SK-N-SH treated with all-trans-retinoic acid at 6 μM for 48 hours (cell line): ENCODE measurements at regions not wholly inside any gene's neighbourhood (a gene's known extent, or its start where the extent isn't known, plus 50 kb on each side); places are given as distances from the start of the nearest gene placed in this dataset.
"Not testable (repeated sequence)": the region's sequence is repeated elsewhere in the genome, so short reads cannot be mapped to it uniquely, and the experiment has no call there.

Source experiments
- ZNF8 ChIP-seq: fragments of 450-650 bp; formaldehyde crosslinking; IDR thresholded peaks from 2 replicates; pipeline ENCODE4 v1.5.0; 2020; ENCODE audit warnings: mild to moderate bottlenecking, moderate library complexity
- TF ChIP-seq, protein P1 (sequence below): fragments of 250-450 bp; sonication (Bioruptor Pico); IDR thresholded peaks from 2 replicates; pipeline ENCODE4 v1.5.0; 2020; ENCODE audit warnings: mild to moderate bottlenecking, moderate library complexity

DNA sequence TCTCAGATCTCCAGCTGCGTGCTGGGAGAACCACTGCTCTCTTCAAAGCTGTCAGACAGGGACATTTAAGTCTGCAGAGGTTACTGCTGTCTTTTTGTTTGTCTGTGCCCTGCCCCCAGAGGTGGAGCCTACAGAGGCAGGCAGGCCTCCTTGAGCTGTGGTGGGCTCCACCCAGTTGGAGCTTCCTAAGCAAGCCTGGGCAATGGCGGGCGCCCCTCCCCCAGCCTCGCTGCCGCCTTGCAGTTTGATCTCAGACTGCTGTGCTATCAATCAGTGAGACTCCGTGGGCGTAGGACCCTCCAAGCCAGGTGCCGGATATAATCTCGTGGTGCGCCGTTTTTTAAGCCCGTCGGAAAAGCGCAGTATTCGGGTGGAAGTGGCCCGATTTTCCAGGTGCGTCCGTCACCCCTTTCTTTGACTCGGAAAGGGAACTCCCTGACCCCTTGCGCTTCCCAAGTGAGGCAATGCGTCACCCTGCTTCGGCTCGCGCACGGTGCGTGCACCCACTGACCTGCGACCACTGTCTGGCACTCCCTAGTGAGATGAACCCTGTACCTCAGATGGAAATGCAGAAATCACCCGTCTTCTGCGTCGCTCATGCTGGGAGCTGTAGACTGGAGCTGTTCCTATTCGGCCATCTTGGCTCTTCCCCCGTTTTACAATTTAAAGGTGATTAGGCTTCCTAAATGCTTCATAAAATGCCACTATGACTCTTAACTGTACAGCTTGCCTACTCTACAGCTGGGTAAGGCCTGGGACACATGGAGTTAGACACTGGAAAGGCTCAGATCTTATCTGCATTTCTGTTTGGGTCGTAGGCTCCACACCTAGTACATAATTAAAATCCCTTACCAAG is 115.7 kb upstream of the PMCH start:
- TF ChIP-seq, protein P1, sequence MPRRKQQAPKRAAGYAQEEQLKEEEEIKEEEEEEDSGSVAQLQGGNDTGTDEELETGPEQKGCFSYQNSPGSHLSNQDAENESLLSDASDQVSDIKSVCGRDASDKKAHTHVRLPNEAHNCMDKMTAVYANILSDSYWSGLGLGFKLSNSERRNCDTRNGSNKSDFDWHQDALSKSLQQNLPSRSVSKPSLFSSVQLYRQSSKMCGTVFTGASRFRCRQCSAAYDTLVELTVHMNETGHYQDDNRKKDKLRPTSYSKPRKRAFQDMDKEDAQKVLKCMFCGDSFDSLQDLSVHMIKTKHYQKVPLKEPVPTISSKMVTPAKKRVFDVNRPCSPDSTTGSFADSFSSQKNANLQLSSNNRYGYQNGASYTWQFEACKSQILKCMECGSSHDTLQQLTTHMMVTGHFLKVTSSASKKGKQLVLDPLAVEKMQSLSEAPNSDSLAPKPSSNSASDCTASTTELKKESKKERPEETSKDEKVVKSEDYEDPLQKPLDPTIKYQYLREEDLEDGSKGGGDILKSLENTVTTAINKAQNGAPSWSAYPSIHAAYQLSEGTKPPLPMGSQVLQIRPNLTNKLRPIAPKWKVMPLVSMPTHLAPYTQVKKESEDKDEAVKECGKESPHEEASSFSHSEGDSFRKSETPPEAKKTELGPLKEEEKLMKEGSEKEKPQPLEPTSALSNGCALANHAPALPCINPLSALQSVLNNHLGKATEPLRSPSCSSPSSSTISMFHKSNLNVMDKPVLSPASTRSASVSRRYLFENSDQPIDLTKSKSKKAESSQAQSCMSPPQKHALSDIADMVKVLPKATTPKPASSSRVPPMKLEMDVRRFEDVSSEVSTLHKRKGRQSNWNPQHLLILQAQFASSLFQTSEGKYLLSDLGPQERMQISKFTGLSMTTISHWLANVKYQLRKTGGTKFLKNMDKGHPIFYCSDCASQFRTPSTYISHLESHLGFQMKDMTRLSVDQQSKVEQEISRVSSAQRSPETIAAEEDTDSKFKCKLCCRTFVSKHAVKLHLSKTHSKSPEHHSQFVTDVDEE (CRISPR knock-in tag) = not testable (repeated sequence)
- TF ChIP-seq ZNF8 (CRISPR knock-in tag) = not testable (repeated sequence)
